PC-9 (cell line): ENCODE measurements at regions not wholly inside any gene's neighbourhood (a gene's known extent, or its start where the extent isn't known, plus 50 kb on each side); places are given as distances from the start of the nearest gene placed in this dataset.

Source experiments
- EZH2 ChIP-seq: fragments of 200-600 bp; sonication (generic); IDR thresholded peaks from 2 replicates; pipeline ENCODE4 v1.8.0; 2017; ENCODE audit warnings: antibody characterized with exemption, low read depth
- TF ChIP-seq, protein P1 (sequence below): fragments of 200-600 bp; sonication (generic); conservative IDR thresholded peaks from 2 replicates; pipeline ENCODE4 v1.6.1; 2017; ENCODE audit warnings: mixed run types, antibody characterized with exemption, mild to moderate bottlenecking, moderate library complexity

DNA sequence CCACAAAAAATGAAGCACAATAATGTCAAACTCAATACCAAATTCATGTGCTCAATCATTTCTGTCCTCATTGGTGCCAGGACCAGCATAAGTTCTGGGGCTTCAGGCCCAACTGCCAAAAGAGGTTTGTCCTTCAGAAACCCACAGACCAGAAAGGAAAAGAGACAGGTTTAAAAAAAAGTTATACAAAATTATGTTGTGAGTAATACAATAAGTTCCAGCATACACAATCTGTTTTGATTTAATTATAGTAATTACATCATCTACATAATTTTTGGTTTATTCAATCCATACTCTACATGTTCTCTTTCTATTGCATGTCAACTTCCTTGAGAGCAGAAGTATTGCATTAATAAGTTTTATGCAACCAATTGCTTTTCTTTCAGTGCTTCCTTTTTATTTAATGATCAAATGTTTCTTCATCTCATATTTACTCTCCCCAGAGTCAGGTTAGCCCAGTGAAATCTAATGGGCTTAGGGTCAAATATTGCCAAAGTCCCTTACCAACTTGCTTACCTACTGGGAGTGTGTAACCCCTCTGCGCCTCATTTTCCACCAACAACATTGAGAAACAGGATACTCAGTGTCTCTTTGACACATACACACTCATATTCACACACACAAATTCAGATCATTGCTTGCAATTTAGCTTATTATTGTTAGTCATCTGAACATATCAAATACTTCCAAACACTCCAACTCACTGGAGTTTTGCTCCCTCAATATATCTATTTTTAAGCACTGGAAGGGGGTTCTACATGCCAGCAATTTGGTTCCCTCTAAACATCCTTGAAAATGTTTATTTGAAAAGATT, 424.4 kb upstream of the MARCKS start:
- no peak for TF ChIP-seq EZH2
- TF ChIP-seq, protein P1, sequence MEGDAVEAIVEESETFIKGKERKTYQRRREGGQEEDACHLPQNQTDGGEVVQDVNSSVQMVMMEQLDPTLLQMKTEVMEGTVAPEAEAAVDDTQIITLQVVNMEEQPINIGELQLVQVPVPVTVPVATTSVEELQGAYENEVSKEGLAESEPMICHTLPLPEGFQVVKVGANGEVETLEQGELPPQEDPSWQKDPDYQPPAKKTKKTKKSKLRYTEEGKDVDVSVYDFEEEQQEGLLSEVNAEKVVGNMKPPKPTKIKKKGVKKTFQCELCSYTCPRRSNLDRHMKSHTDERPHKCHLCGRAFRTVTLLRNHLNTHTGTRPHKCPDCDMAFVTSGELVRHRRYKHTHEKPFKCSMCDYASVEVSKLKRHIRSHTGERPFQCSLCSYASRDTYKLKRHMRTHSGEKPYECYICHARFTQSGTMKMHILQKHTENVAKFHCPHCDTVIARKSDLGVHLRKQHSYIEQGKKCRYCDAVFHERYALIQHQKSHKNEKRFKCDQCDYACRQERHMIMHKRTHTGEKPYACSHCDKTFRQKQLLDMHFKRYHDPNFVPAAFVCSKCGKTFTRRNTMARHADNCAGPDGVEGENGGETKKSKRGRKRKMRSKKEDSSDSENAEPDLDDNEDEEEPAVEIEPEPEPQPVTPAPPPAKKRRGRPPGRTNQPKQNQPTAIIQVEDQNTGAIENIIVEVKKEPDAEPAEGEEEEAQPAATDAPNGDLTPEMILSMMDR: no peak
